Stimulated activated naive CD8-positive, alpha-beta T cell treated with anti-CD3 and anti-CD28 coated beads, Interleukin-15, Interleukin-2, amounts not matched to agents 100 U/mL and 50 U/mL, for 24 hours (primary cell): ENCODE measurements at regions not wholly inside any gene's neighbourhood (a gene's known extent, or its start where the extent isn't known, plus 50 kb on each side); places are given as distances from the start of the nearest gene placed in this dataset.

Experiments
- ATAC-seq: fragments of 150-1000 bp; cut with Tn5 transposase; one replicate; pipeline ENCODE4 v1.10.0; 2021
- DNase-seq: peaks from one replicate; pipeline ENCODE4 v3.0.0; 2021

GRCh38 chr1:2916706-2917105 is 104.6 kb upstream of the ACTRT2 start:
- no peak for ATAC-seq
- DNase-seq, result no peak

- ATAC-seq (no peak), DNase-seq (no peak)
These were observed 104.0 kb upstream of the ACTRT2 start for GRCh38 chr1:2917284-2917683.

DNA sequence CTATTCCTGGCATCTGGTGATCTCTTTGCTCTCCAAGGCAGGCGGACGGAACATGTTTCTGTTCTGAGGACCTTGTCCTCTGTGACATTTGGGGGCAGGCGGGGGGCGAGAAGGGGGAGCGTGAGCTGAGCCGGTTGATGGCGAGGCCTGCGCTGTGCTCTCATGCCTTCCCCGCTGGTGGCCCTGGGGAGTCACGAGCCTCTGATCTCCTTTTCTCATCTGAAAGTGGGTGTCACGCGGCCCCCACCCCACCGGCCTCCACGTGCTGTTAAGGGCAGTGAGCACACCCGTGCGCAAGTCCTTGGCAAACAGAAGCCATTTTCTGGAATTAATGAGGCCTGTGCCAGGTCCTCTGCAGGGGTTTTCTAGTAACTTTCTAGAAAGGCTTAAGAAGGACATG is 102.8 kb upstream of the ACTRT2 start:
- ATAC-seq, result no peak
- DNase-seq, result no peak

DNA sequence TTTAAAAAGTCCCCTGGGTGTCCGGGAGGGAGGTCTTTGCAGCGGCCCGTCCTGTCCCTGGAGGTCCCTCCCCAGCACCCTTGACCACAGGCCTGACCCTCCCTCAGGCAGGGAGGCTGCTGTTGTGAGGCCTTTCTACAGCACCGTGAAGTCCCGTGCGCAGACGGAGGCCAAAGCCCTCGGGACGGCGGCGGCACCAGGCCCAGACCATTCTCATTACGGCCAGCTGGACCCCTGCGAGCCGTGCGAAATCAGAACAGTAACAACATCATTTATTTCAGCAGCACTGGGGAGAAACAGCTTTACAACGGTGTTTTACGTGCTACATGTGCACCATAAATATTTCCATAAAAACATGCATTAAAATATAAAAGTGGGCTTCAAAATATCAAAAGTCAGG is 101.4 kb upstream of the ACTRT2 start:
- DNase-seq (no peak), ATAC-seq (no peak)

DNA sequence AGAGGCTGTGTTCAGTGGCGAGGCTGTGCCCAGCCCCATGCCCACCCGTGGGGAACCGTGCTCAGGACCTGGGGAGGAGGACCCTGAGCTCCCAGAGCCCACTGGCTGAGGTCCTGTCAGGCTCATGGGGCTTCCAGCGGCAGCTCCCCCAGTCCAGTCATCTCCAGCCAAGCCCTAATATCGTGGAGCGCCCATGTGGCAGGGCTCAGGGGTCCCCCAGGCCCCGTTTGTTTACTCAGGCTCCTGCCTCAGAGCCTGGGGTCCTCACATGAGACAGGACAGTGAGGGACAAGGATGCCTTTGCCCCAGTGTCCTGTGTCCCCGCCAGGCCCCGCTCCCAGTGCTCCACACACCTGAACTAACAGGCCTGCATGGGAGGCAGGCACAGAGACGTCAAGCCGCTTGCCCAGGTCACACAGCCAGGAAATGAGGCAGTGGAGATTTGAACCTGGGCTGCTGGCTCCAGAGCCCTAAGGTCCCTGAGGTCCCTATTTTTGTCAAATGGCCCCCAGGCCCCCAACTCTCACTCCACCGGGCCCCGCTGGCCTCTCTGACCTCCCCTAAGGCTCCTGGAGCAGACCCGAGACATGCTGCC is 100.7 kb upstream of the ACTRT2 start:
- ATAC-seq (no peak), DNase-seq (no peak)

DNA sequence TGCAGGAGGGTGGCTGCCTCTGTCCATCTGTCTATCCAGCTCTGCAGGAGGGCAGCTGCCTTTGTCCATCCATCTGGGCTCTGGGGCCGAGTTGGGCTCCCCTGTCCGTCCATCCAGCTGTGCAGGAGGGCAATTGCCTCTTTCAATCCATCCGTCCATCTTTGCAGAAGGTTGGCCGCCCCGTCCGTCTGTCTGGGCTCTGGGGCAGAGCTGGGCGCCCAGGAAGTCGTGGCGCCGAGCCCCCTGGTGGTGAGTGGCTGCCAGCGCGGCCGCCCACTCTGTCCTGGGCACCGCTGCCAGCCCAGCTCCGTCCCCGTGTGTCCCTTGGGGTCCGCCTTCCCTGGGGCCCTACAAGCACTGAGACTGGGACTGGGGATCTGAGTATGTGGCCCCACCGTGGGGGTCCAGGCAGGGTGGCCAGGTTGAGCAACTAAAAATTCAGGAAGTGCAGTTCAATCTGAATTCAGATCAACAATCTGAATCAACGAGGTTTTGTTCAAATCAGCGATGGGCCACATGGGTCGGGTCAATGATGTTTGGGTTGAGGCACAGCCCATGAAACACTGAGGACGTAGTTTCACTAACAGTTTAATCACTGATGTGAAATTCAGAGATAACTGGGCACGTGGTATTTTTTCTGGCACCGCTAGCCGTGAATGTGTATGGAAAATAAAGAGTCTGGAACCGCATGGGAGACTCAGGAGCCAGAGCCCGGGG is 99.1 kb upstream of the ACTRT2 start:
- no peak for ATAC-seq
- peak; percentile 51 for DNase-seq

DNA sequence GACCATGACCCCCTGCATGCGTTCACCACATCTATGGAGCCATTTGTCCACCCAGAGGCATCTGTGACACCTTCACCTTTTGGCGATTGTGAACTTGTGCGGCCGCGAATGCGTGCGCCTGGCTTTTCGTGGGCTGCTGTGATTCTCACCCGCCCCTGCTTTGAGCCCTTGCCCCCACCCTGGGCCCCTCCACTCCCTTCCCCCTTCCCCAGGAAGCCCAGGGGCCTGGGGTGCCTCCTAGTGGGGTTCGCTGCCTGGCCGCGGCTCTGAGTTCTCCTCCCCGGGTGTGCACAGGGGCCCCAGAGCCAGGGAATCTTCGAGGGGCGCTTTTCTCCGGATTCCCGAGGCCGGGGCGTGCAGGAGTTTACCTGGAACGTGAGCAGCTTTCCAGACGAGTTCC is 97.9 kb upstream of the ACTRT2 start:
- no peak for DNase-seq
- ATAC-seq, result no peak

GRCh38 chr1:2925291-2925690 is 96.0 kb upstream of the ACTRT2 start:
- ATAC-seq (no peak), DNase-seq (no peak)

GRCh38 chr1:2925918-2926317 is 95.3 kb upstream of the ACTRT2 start:
- DNase-seq (no peak), ATAC-seq (no peak)

- ATAC-seq, result peak; percentile 12
- no peak for DNase-seq
These were observed 94.7 kb upstream of the ACTRT2 start for GRCh38 chr1:2926447-2927055.

DNA sequence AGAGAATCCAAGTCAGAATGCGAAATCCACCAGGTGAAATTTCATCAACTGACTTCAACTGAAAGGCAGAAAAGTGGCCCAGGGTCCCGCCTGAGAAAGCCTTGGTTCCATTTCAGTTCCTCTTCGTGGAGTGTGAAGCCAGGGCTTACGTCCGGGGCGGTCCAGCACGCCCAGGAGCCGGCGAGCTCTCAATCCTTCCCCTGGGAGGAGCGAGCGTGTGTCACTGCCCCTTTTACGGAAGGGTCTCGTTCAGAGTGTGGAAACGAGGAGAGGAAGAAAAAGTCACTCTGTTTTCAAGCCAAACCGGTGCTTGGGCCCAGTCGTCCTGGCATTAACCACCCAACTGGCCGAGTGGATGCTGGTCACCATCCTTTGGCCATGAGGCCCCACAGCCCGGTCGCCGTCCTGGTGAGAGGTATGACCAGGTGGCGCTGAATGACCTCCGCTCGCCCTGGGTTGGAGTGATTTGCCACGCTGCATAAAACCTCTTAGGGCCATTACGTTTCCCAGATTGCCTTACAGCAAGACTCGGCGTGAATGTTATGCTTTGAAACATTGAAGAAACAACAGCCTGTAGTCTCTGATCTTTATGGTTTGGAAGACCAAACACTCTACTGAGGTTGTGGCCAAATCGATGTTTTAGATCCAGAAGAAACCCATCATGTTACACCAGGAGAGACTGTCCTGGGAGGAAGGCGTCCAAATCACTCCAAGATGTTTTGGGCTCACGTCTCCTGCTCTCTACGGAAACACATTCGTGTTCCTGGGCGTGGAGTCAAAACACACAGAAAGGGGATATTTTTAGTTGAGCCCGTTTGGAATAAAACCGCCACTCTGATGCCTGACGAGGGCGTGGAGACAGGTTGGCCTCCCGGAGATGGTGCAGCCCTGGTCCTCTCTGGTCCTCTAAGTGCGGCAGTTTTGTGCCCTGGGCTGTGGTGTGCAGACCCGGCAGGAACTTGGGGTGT is 93.6 kb upstream of the ACTRT2 start:
- ATAC-seq, result no peak
- DNase-seq, result no peak

DNA sequence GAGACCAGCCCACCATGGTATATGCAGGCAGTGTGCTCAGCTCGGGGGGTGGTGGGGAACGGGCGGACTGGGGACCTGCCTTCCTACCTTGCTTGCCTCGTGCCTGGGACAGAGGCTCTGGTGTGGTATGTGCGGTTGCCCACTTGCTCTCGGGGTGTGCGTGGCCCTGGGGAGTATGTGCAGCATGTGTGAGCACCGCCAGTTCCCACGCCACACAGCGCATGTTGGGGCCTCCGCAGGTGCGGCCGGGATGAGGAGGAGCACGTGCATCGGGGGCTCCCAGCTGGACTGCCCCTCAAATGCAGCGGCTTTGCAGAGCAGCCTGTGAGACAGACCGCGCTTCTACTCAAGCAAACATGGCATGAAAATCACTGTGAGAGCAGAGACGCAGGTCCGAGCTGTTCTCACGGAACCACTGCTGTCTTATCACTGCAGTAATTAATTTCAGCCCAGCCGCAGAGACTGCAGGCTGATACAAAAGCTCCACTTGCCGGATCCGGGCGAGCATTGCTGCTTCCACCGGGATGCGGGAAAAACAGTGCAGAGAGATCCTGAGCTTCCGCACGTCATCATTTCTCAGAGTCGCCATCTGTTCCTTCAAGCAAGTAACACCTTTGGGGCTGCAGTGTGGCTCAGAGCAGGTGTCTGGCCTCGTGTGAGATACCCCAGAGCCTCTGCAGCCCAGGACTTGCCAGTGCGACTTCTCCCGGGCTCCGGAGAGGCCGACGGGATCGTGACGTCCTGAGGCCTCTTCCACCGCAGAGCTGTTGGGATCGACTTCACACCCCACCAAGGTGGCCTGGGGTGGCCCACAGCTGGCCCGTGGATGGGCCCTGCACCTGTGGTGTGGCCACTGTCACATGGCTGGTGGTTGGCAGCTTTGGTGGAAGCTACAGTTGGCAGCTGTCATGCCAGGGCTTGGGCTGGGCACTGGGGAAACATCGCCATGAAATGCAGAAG is 92.6 kb upstream of the ACTRT2 start:
- ATAC-seq (no peak), DNase-seq (no peak)

DNA sequence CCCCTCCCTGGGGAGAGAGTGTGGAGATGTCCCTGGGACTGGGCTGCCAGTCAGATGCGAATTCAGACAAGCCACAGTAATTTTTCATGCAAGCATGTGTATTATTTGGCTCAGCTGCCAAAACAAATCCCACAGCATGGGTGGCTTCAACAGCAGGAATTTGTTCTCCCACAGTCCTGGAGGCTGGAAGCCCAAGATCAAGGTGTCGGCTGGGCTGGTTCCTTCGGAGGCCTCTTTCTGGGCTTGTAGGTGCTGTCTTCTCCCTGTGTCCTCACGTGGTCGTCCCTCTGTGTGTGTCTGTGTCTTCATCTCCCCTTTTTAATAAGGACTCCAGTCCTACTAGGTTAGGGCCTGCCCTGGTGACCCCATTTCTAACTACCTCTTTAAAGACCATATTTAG is 91.9 kb upstream of the ACTRT2 start:
- ATAC-seq (no peak), DNase-seq (no peak)

DNA sequence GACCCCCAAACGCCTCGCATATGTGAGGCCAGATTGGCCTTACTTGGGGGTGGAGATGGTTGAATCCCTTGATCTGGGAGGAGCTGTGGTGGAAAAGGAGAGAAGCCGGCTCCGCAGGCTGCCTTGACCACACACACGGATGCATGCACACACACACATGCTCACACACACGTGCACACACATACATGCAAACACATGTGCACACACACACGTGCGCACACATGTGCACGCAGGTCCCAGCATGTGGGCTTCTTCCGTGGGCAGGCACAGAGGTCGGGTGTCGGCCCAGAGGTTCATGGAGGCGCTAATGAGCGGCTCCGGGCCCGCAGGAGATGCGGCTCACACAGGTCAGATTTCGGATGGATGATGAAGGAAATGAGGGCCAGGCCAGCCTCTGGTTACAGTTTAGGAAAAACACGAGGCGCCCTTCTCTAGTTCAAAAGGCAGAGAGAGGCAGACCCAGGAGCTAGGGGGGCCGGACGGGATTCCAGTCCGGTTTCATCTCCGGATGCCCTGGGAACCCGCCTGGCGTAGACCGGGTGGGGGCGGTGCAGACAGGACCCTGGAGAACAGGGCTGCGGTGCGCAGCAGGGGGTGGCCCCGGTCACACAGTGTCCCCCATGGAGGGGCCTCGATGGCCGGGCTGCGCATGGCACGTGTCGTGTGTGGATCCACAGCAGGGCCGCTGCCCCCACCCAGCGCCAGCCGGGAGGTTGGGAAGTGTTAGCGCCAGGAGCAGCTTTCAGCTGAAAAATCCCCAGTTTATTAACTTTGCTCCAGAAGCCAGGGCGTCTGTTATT is 91.1 kb upstream of the ACTRT2 start:
- DNase-seq, result no peak
- no peak for ATAC-seq

- ATAC-seq (no peak), DNase-seq (no peak)
These were observed 90.1 kb upstream of the ACTRT2 start for GRCh38 chr1:2930913-2931723.

DNA sequence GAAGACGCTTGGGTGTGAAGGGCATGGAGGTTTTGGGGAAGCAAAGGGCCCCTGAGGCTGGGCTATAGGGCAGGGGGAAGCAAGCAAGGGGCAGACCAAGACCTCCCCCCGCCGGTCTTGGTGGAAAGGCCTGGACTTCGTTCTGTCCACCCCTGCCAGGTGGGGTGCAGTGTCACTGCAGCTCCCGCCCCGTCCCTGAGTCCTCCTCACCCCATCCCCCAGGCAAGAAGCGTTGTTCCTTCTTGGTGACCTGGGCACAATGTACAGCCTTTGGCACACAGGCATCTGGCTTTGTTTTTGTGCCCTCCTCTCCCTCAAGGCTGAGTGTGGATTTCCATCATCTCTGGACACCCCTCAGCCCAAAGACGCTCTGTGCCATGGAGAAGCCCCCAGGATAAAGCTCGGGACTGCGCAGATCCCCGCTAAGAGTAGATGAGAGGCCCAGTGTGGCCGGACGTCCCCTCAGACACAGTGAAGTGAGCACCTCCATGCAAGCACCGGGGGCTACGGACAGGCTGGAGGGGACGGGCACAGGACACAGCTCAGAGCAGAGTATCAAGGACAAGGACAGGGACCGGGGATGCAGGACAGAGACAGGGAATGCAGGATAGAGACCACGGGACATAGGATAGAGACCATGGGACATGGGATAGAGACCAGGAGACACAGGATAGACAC is 89.4 kb upstream of the ACTRT2 start:
- ATAC-seq, result no peak
- no peak for DNase-seq

GRCh38 chr1:2932671-2933350 is 88.5 kb upstream of the ACTRT2 start:
- no peak for ATAC-seq
- DNase-seq, result no peak

DNA sequence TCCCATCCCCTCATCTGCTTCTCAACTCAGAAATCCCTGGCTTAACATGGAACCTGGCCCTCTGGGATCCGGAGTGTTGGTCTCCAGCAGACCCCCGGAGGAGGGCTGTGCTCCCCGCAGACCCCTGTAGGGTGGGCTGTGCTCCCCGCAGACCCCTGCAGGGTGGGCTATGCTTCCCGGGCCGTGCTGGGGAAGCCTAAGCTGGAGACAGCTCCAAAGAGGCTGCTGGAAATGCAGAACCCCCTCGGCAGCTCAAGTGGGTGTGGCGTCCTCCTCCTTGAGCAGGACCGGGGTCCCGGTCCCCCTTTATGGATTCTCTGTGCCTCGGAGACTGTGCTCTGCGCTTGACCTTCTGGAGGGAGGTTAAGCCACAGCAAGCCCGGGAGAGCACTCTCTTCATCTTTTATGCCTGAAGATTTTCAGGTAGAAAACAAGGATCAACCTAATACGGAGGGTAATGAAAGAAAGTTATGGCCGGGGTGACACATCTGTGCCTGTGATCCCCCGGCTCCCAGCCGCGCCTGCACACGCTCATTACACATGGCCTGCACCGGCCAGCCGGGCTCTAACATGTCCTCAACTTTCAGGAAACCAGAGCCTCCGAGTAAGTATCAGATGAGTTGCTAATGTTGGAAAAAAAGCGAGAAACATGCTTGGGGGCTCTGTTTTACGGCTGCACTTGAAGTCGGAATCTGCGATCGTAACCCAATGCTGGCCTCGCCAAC is 87.7 kb upstream of the ACTRT2 start:
- ATAC-seq, result no peak

More for the DNA sequence above, 87.7 kb upstream of the ACTRT2 start:
- DNase-seq, result no peak
